CD4-positive, alpha-beta T cell (primary cell): ENCODE measurements at regions not wholly inside any gene's neighbourhood (a gene's known extent, or its start where the extent isn't known, plus 50 kb on each side); places are given as distances from the start of the nearest gene placed in this dataset.

ENCODE experiments used
- ATAC-seq: fragments of 200-7000 bp; cut with Tn5 transposase; one replicate; pipeline ENCODE4 v1.10.0; 2022; ENCODE audit warnings: mild to moderate bottlenecking; ENCODE audit not compliant: poor library complexity
- CTCF ChIA-PET: fragments of 350-600 bp; sonication (Branson Sonifier 250); formaldehyde crosslinking; loops from one replicate; lab custom pipeline; 2021; ENCODE audit warnings: antibody characterized with exemption, inconsistent platforms; lab: Charles Lee
- POLR2A ChIA-PET: fragments of 350-600 bp; sonication (Branson Sonifier 250); formaldehyde crosslinking; loops from one replicate; lab custom pipeline; 2021; ENCODE audit warnings: antibody characterized with exemption, inconsistent platforms; lab: Charles Lee
- DNase-seq, 14 experiments: peaks; one replicate each; pipeline ENCODE4 v3.0.0-alpha.2; 2013 to 2020; ENCODE audit warnings: mixed read lengths in 2 of 14
- H3K27ac ChIP-seq, 2 donors: one replicate each; pipeline versions ENCODE4 v1.5.1 to v1.7.0; 2013; ENCODE audit warnings: low read length in 2 of 2, low read depth in 1 of 2, mild to moderate bottlenecking in 1 of 2
- H3K27me3 ChIP-seq, 2 experiments: 1 replicate in 1 of 2; 2 replicates in 1 of 2; pipeline versions ENCODE4 v1.6.1 to v1.7.0; 2013; ENCODE audit warnings: low read length in 2 of 2, control low read depth in 1 of 2, mild to moderate bottlenecking in 1 of 2, moderate library complexity in 1 of 2; ENCODE audit not compliant: insufficient read depth in 2 of 2, control insufficient read depth in 1 of 2
- H3K36me3 ChIP-seq: one replicate; pipeline ENCODE4 v1.6.1; 2013; ENCODE audit warnings: low read length, control low read depth; ENCODE audit not compliant: insufficient read depth
- H3K4me1 ChIP-seq: one replicate; pipeline ENCODE4 v1.6.1; 2013; ENCODE audit warnings: low read length, control low read depth; ENCODE audit not compliant: insufficient read depth
- H3K4me3 ChIP-seq: one replicate; pipeline ENCODE4 v1.5.1; 2013; ENCODE audit warnings: mild to moderate bottlenecking, low read length, moderate library complexity
- H3K9me3 ChIP-seq, 2 experiments: 1 replicate in 1 of 2; 2 replicates in 1 of 2; pipeline versions ENCODE4 v1.6.1 to v1.7.0; 2013; ENCODE audit warnings: low read length in 2 of 2, mild to moderate bottlenecking in 2 of 2, control low read depth in 1 of 2, moderate library complexity in 1 of 2; ENCODE audit not compliant: control insufficient read depth in 1 of 2, insufficient read depth in 1 of 2
- H3K27ac Mint-ChIP-seq: one replicate; pipeline ENCODE4 v1.8.0; 2020; ENCODE audit warnings: mixed read lengths
- H3K27me3 Mint-ChIP-seq: one replicate; pipeline ENCODE4 v1.8.0; 2021; ENCODE audit warnings: mixed read lengths
- H3K36me3 Mint-ChIP-seq: one replicate; pipeline ENCODE4 v1.8.0; 2021; ENCODE audit warnings: low read depth, mixed read lengths
- H3K4me1 Mint-ChIP-seq: one replicate; pipeline ENCODE4 v1.8.0; 2021; ENCODE audit warnings: low read depth, mixed read lengths
- H3K4me3 Mint-ChIP-seq: one replicate; pipeline ENCODE4 v1.8.0; 2020; ENCODE audit warnings: mild to moderate bottlenecking, mixed read lengths
- H3K9me3 Mint-ChIP-seq: one replicate; pipeline ENCODE4 v1.8.0; 2020; ENCODE audit warnings: mixed read lengths
- CTCF ChIP-seq: fragments of 200-600 bp; IDR thresholded peaks from one replicate; pipeline ENCODE4 v1.8.0; 2022; ENCODE audit warnings: antibody characterized with exemption, mild to moderate bottlenecking
- intact Hi-C, 2 experiments: fragments of 100-400 bp; cut with DNase I in 1 of 2; cut with micrococcal nuclease in 1 of 2; formaldehyde crosslinking; loops; one replicate each; pipeline versions ENCODE4 v1.15.1 to v1.9.0; 2023 to 2025; cut with DNase I, micrococcal nuclease

- no peak overlapping the region for H3K27ac Mint-ChIP-seq
- H3K4me3 ChIP-seq: no peak overlapping the region
- no peaks in the 10 kb centered on the region for H3K9me3 Mint-ChIP-seq
- H3K4me3 Mint-ChIP-seq: no peak overlapping the region
- no peaks in the 10 kb centered on the region for H3K36me3 ChIP-seq
- POLR2A ChIA-PET: no interaction called here
- H3K36me3 Mint-ChIP-seq: no peaks in the 10 kb centered on the region
- TF ChIP-seq CTCF: no peak
- no peaks in the 10 kb centered on the region for H3K27me3 ChIP-seq
- H3K27me3 Mint-ChIP-seq: no peaks in the 10 kb centered on the region
- no peaks in the 10 kb centered on the region for H3K4me1 ChIP-seq
- DNase-seq (no peak), ATAC-seq (no peak)
- no peak overlapping the region for H3K27ac ChIP-seq
- no peaks in the 10 kb centered on the region for H3K9me3 ChIP-seq
- CTCF ChIA-PET: no interaction called here
- no peaks in the 10 kb centered on the region for H3K4me1 Mint-ChIP-seq
- intact Hi-C loops: no loop called here
Observed at GRCh38 chr7:115078386-115078785, 156.5 kb downstream of the MDFIC start.

- Histone ChIP-seq H3K36me3 (no peaks in the 10 kb centered on the region), H3K27me3 (no peaks in the 10 kb centered on the region), H3K27ac (no peak overlapping the region), H3K4me3 (no peak overlapping the region), H3K4me1 (peaks cover 2% of the 10 kb centered on the region), H3K9me3 (no peaks in the 10 kb centered on the region)
- H3K27me3 Mint-ChIP-seq: no peaks in the 10 kb centered on the region
- TF ChIP-seq CTCF: no peak
- intact Hi-C loops: no loop called here
- CTCF ChIA-PET: no interaction called here
- POLR2A ChIA-PET: interaction anchor here (0.7 kb wide), 1 partner anchor 190 kb away, joined by 3 read pairs; no protein-coding TSS in a partner anchor
- no peak for ATAC-seq
- DNase-seq: no peak
- H3K27ac Mint-ChIP-seq: no peak overlapping the region
- no peaks in the 10 kb centered on the region for H3K9me3 Mint-ChIP-seq
- no peaks in the 10 kb centered on the region for H3K4me1 Mint-ChIP-seq
- no peaks in the 10 kb centered on the region for H3K36me3 Mint-ChIP-seq
- H3K4me3 Mint-ChIP-seq: no peak overlapping the region
Observed at GRCh38 chr7:115070311-115070710, 148.4 kb downstream of the MDFIC start.
